ENCODE measurements at regions not wholly inside any gene's neighbourhood (a gene's known extent, or its start where the extent isn't known, plus 50 kb on each side); places are given as distances from the start of the nearest gene placed in this dataset.
"Not testable (repeated sequence)": the region's sequence is repeated elsewhere in the genome, so short reads cannot be mapped to it uniquely, and the experiment has no call there.

- no peak for DNase-seq
Observed at GRCh38 chr10:29228562-29228961, 60.3 kb upstream of the LYZL1 start.

- no peak for DNase-seq
Observed at GRCh38 chr10:29229258-29229705, 59.6 kb upstream of the LYZL1 start.

- DNase-seq, result not testable (repeated sequence)
Observed at GRCh38 chr10:29236910-29237309, 52.0 kb upstream of the LYZL1 start.

GRCh38 chr10:29237786-29238185 lies 51.1 kb upstream of the LYZL1 start:
- DNase-seq, result no peak

GRCh38 chr10:29238523-29239135 lies 50.2 kb upstream of the LYZL1 start:
- no peak for DNase-seq

Measured in suppressor macrophage treated with lipopolysaccharide for 1 hour (primary cell).